ENCODE measurements at regions not wholly inside any gene's neighbourhood (a gene's known extent, or its start where the extent isn't known, plus 50 kb on each side); places are given as distances from the start of the nearest gene placed in this dataset.

DNA sequence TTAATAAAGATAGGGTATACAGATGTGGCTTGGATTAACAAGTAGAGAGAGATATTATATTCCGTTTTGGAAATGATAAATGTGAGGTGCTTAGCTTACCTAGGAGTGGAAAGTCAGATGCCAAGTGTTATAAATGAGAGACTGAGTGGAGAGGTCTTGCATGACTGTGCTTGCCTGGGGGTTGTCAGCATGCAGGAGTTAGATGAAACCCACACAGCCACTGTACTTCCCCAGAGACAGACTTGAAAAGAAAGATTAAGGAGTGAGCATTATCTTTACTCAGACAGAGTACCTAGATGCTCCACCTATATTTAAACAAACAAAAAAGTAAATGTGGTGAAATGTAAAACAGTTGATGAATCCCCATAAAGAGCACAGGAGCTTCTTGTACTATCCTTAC is 482.7 kb downstream of the RIT2 start:
- TF ChIP-seq FOXA1 (IDR thresholded peaks at IDR 0.05; ENCODE audit: borderline replicate concordance) (no peak), TCF7 (IDR thresholded peaks at IDR 0.05; ENCODE audit: borderline replicate concordance) (no peak), POLR2A (conservative IDR thresholded peaks at IDR 0.05) (no peak), MAZ (CRISPR knock-in tag; conservative IDR thresholded peaks at IDR 0.05 in 1 of 2, IDR thresholded peaks at IDR 0.05 in 1 of 2) (no peak), SREBF1 (IDR thresholded peaks at IDR 0.05; ENCODE audit: borderline replicate concordance, low read depth, low read length) (no peak), CBFA2T2 (conservative IDR thresholded peaks at IDR 0.05) (no peak), TEAD4 (IDR thresholded peaks at IDR 0.05; ENCODE audit: low read length) (no peak), TEAD4 (CRISPR knock-in tag; IDR thresholded peaks at IDR 0.05; ENCODE audit: borderline replicate concordance) (no peak), FOXM1 (IDR thresholded peaks at IDR 0.05; ENCODE audit: low read depth) (no peak), FOXM1 (CRISPR knock-in tag; IDR thresholded peaks at IDR 0.05; ENCODE audit: low read depth) (no peak), BHLHE40 (IDR thresholded peaks at IDR 0.05; ENCODE audit: low read length) (no peak)
- TF ChIP-seq, protein P1, sequence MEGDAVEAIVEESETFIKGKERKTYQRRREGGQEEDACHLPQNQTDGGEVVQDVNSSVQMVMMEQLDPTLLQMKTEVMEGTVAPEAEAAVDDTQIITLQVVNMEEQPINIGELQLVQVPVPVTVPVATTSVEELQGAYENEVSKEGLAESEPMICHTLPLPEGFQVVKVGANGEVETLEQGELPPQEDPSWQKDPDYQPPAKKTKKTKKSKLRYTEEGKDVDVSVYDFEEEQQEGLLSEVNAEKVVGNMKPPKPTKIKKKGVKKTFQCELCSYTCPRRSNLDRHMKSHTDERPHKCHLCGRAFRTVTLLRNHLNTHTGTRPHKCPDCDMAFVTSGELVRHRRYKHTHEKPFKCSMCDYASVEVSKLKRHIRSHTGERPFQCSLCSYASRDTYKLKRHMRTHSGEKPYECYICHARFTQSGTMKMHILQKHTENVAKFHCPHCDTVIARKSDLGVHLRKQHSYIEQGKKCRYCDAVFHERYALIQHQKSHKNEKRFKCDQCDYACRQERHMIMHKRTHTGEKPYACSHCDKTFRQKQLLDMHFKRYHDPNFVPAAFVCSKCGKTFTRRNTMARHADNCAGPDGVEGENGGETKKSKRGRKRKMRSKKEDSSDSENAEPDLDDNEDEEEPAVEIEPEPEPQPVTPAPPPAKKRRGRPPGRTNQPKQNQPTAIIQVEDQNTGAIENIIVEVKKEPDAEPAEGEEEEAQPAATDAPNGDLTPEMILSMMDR (IDR thresholded peaks at IDR 0.05 in 2 of 3, conservative IDR thresholded peaks at IDR 0.05 in 1 of 3; ENCODE audit: insufficient read depth in 2 of 3, low read depth in 1 of 3, low read length in 3 of 3) = no peak
- TF ChIP-seq, protein P2, sequence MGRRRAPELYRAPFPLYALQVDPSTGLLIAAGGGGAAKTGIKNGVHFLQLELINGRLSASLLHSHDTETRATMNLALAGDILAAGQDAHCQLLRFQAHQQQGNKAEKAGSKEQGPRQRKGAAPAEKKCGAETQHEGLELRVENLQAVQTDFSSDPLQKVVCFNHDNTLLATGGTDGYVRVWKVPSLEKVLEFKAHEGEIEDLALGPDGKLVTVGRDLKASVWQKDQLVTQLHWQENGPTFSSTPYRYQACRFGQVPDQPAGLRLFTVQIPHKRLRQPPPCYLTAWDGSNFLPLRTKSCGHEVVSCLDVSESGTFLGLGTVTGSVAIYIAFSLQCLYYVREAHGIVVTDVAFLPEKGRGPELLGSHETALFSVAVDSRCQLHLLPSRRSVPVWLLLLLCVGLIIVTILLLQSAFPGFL (CRISPR knock-in tag; IDR thresholded peaks at IDR 0.05) = no peak
- TF ChIP-seq, protein P3, sequence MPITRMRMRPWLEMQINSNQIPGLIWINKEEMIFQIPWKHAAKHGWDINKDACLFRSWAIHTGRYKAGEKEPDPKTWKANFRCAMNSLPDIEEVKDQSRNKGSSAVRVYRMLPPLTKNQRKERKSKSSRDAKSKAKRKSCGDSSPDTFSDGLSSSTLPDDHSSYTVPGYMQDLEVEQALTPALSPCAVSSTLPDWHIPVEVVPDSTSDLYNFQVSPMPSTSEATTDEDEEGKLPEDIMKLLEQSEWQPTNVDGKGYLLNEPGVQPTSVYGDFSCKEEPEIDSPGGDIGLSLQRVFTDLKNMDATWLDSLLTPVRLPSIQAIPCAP (CRISPR knock-in tag; IDR thresholded peaks at IDR 0.05; ENCODE audit: borderline replicate concordance) = no peak
